NT2/D1 (cell line): ENCODE measurements at regions not wholly inside any gene's neighbourhood (a gene's known extent, or its start where the extent isn't known, plus 50 kb on each side); places are given as distances from the start of the nearest gene placed in this dataset.
"Not testable (repeated sequence)": the region's sequence is repeated elsewhere in the genome, so short reads cannot be mapped to it uniquely, and the experiment has no call there.

Experiments used
- SUZ12 ChIP-seq: IDR thresholded peaks from 2 replicates; pipeline ENCODE4 v1.6.1; 2011; ENCODE audit not compliant: insufficient read length, insufficient read depth; ENCODE audit errors: extremely low read depth
- YY1 ChIP-seq: IDR thresholded peaks from 2 replicates; pipeline ENCODE4 v1.6.1; 2011; ENCODE audit not compliant: insufficient read length, insufficient read depth
- ZNF274 ChIP-seq: IDR thresholded peaks from 2 replicates; pipeline ENCODE4 v1.6.1; 2011; ENCODE audit warnings: mild to moderate bottlenecking, low read depth, low read length

- not testable (repeated sequence) for TF ChIP-seq YY1, ZNF274, SUZ12
These were observed 82.8 kb downstream of the NPIPB11 start for GRCh38 chr16:29323725-29324124.
